ENCODE measurements at regions not wholly inside any gene's neighbourhood (a gene's known extent, or its start where the extent isn't known, plus 50 kb on each side); places are given as distances from the start of the nearest gene placed in this dataset.

- TF ChIP-seq SP1 (IDR thresholded peaks at IDR 0.05) (no peak), ARNT (IDR thresholded peaks at IDR 0.05) (no peak), FOXA1 (IDR thresholded peaks at IDR 0.05) (no peak), BHLHE40 (IDR thresholded peaks at IDR 0.05; ENCODE audit: borderline replicate concordance) (no peak), L3MBTL2 (conservative IDR thresholded peaks at IDR 0.05) (no peak), FOXM1 (IDR thresholded peaks at IDR 0.05; ENCODE audit: borderline replicate concordance) (no peak), PKNOX1 (IDR thresholded peaks at IDR 0.05) (no peak), NFRKB (IDR thresholded peaks at IDR 0.05) (no peak), ELF4 (IDR thresholded peaks at IDR 0.05) (no peak), ZNF384 (IDR thresholded peaks at IDR 0.05) (no peak), LEF1 (IDR thresholded peaks at IDR 0.05; ENCODE audit: borderline replicate concordance) (no peak), FOXK2 (IDR thresholded peaks at IDR 0.05) (no peak), CTBP1 (IDR thresholded peaks at IDR 0.05; ENCODE audit: borderline replicate concordance) (no peak), SUZ12 (IDR thresholded peaks at IDR 0.05) (no peak)
Observed at GRCh38 chr5:4198461-4198860, 602.8 kb downstream of the IRX1 start.

Measured in HEK293T (cell line).